Right cardiac atrium (tissue), 5 donors: ENCODE measurements at regions not wholly inside any gene's neighbourhood (a gene's known extent, or its start where the extent isn't known, plus 50 kb on each side); places are given as distances from the start of the nearest gene placed in this dataset.

Experiments used
- ATAC-seq, 2 donors: fragments of 200-7000 bp; cut with Tn5 transposase; one replicate each; pipeline versions ENCODE4 v1.8.0 to v1.9.1; 2020; ENCODE audit warnings: moderate library complexity in 2 of 2, mild to moderate bottlenecking in 1 of 2
- DNase-seq, 3 donors: peaks; one replicate each; pipeline ENCODE4 v3.0.0-alpha.2; 2020
- H3K27ac ChIP-seq: one replicate; pipeline ENCODE4 v1.5.1; 2013; ENCODE audit warnings: mild to moderate bottlenecking, low read length, control low read depth, moderate library complexity
- H3K27me3 ChIP-seq: one replicate; pipeline ENCODE4 v1.6.1; 2013; ENCODE audit not compliant: control insufficient read depth, insufficient read depth
- H3K4me1 ChIP-seq: one replicate; pipeline ENCODE4 v1.6.1; 2013; ENCODE audit warnings: low read length; ENCODE audit not compliant: control insufficient read depth, insufficient read depth
- H3K4me3 ChIP-seq: one replicate; pipeline ENCODE4 v1.5.1; 2013; ENCODE audit warnings: low read length, control low read depth
- H3K9me3 ChIP-seq: one replicate; pipeline ENCODE4 v1.6.1; 2013; ENCODE audit warnings: low read length; ENCODE audit not compliant: control insufficient read depth
- WGBS: extraction: QIAGEN DNeasy Blood & Tissue Kit; methylation state at CpG from one replicate; pipeline ENCODE4 v1.1.7; 2013; 5-methylcytosine and 5-hydroxymethylcytosine counted together
- intact Hi-C, 4 donors: fragments of 100-400 bp; cut with DNase I; formaldehyde crosslinking; loops; one replicate each; pipeline versions ENCODE4 v1.11.0 to v1.14.0; 2022 to 2023
- donor health status: healthy with polysubstance abuse.
- donor health status: DM: no; HTN: yes; CAD: no.
- donor health status: DM: no; HTN: no; CAD: no.
- donor health status: DM: no; HTN: yes; CAD: no; lungs with severe emphysema.
- donor health status: DM: yes; HTN: yes; CAD: no.

- H3K4me1 ChIP-seq = no peaks in the 10 kb centered on the region
- no peak for ATAC-seq
- intact Hi-C loops = no loop called here
Observed at GRCh38 chr1:98422816-98423215, 238.7 kb upstream of the SNX7 start.

GRCh38 chr1:98421085-98421435, 240.5 kb upstream of the SNX7 start:
- DNase-seq (no peak), ATAC-seq (no peak)
- no peak overlapping the region for H3K27ac ChIP-seq
- 73% methylated on average over 2 of the region's 2 CpGs for WGBS
- no peak overlapping the region for H3K4me3 ChIP-seq
- no peaks in the 10 kb centered on the region for H3K4me1 ChIP-seq
- no peaks in the 10 kb centered on the region for H3K9me3 ChIP-seq
- intact Hi-C loops = no loop called here
- no peaks in the 10 kb centered on the region for H3K27me3 ChIP-seq

More at GRCh38 chr1:98422816-98423215, 238.7 kb upstream of the SNX7 start:
- H3K4me3 ChIP-seq = no peak overlapping the region
- no peaks in the 10 kb centered on the region for H3K27me3 ChIP-seq
- 79% methylated on average over 2 of the region's 2 CpGs for WGBS
- H3K27ac ChIP-seq = no peak overlapping the region
- no peaks in the 10 kb centered on the region for H3K9me3 ChIP-seq
- DNase-seq = no peak

DNA sequence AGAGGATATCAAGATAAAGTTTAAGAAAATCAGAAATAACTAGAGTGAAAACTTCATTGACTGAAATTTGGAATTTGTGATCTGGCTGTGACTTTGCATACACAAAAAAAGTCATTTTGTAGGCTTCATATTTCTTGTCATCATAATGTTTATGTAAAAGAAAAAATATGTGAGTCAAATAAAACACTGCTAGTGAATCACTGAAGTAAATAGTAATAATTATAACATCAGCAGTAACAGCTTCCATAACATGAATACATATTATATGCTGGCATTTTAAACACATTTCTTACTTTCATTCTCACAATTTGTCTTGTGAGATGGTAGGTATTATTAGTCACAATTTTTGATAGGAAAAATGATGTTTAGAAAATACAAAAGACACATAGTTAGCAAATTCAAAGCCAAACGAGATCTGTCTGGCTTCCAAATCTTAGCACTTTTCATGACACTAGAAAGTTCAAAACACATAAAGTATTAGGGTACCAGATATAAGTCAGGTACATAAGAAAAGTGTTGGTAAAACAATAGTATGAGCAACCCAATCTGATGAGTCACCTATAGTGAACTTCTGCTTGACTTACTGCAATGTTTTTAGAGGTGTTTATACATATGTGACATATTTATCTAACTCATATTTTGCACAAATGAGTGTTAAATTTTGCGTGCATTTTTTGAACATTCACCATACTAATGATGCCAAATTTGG, 241.0 kb upstream of the SNX7 start:
- no peak overlapping the region for H3K27ac ChIP-seq
- no peaks in the 10 kb centered on the region for H3K9me3 ChIP-seq
- 26% methylated on average over 2 of the region's 2 CpGs for WGBS
- ATAC-seq (no peak), DNase-seq (no peak)
- intact Hi-C loops = no loop called here
- no peak overlapping the region for H3K4me3 ChIP-seq
- no peaks in the 10 kb centered on the region for H3K27me3 ChIP-seq
- H3K4me1 ChIP-seq = no peaks in the 10 kb centered on the region

GRCh38 chr1:98417820-98418219, 243.7 kb upstream of the SNX7 start:
- ATAC-seq = no peak
- WGBS = 87% methylated on average over 2 of the region's 2 CpGs

GRCh38 chr1:98410082-98410481, 251.4 kb upstream of the SNX7 start:
- Histone ChIP-seq H3K27ac (no peak overlapping the region), H3K9me3 (no peaks in the 10 kb centered on the region), H3K4me1 (no peaks in the 10 kb centered on the region), H3K4me3 (no peak overlapping the region), H3K27me3 (no peaks in the 10 kb centered on the region)
- DNase-seq = no peak
- no peak for ATAC-seq
- WGBS = 94% methylated on average over 1 of the region's 1 CpG
- intact Hi-C loops = no loop called here

More at GRCh38 chr1:98417820-98418219, 243.7 kb upstream of the SNX7 start:
- Histone ChIP-seq H3K27ac (no peak overlapping the region), H3K4me1 (no peaks in the 10 kb centered on the region), H3K9me3 (no peaks in the 10 kb centered on the region), H3K27me3 (no peaks in the 10 kb centered on the region), H3K4me3 (no peak overlapping the region)
- intact Hi-C loops = no loop called here
- no peak for DNase-seq

GRCh38 chr1:98406352-98407088, 255.0 kb upstream of the SNX7 start:
- WGBS = 91% methylated on average over 1 of the region's 1 CpG
- Histone ChIP-seq H3K4me1 (no peaks in the 10 kb centered on the region), H3K4me3 (no peak overlapping the region), H3K9me3 (no peaks in the 10 kb centered on the region), H3K27ac (no peak overlapping the region), H3K27me3 (no peaks in the 10 kb centered on the region)
- intact Hi-C loops = no loop called here
- no peak for ATAC-seq
- DNase-seq = no peak

DNA sequence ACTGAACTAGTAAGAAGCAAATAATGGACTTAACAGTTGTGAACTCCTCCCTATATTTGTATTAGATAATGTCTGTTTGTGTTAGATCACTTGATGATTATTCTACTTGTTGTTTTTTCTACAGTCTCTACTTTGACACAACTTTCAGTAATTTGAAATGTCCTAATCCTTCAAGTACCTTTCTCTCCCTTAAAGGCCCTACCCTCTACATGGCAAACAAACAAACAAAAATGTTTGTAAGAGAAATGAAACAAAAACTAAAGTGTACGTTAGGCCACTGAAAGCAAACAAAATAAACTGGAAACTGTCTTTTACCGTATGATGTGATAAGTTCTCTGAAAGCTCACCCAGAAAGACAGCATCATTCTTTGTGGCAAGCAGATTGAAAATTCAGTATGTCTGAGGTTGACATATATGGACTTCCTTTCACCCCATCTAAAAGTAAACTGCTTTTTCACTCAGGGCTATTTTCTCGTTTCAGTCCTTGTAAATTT, 255.9 kb upstream of the SNX7 start:
- no peaks in the 10 kb centered on the region for H3K27me3 ChIP-seq
- no peaks in the 10 kb centered on the region for H3K9me3 ChIP-seq
- ATAC-seq = no peak
- DNase-seq = no peak
- no peaks in the 10 kb centered on the region for H3K4me1 ChIP-seq
- 41% methylated on average over 3 of the region's 3 CpGs for WGBS
- no peak overlapping the region for H3K27ac ChIP-seq
- intact Hi-C loops = no loop called here
- H3K4me3 ChIP-seq = no peak overlapping the region

DNA sequence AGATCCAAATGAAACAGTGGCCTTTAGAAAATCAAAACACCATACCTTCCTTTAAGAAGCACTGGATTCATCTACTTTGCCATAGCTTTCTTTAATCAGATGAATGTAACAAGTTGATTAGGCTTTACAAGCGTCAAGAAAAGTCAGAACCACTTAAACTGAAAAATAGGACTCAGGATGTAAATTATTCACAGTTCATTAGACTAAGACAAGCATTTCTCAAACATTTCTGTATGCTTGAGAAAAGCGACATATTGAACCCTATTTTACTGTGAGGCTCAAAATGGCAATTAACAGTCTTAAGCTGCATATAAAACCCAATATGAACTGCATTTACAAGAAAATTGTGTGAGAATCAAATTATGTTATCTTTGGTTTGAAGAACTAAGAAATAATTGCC, 256.7 kb upstream of the SNX7 start:
- no peaks in the 10 kb centered on the region for H3K9me3 ChIP-seq
- 89% methylated on average over 2 of the region's 2 CpGs for WGBS
- intact Hi-C loops = no loop called here

DNA sequence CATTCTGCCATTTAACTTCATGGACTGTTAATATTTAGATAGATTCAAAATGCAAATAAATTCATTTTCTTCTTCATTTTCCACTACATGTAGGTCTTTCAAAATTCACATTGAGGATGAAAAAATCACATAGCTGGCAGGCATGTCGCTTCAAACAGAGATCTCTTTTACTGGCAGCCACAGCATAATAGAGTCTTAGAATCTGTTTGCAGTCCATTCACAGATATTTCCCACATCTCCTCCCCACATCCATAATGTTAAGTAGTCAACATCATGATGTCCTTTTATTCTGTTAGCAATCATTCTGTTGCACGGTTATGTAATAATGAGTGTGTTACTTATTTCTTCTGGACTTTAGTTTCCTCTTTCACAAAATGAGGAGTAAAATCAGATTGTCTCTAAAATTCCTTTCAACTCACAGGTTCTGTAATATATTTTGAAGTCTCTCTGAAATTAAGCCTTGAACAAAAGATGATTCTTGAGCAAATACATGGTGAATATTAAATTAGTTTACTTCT, 257.5 kb upstream of the SNX7 start:
- H3K4me1 ChIP-seq = no peaks in the 10 kb centered on the region
- 65% methylated on average over 2 of the region's 2 CpGs for WGBS
- H3K4me3 ChIP-seq = no peak overlapping the region
- ATAC-seq (no peak), DNase-seq (no peak)
- no peaks in the 10 kb centered on the region for H3K9me3 ChIP-seq
- H3K27ac ChIP-seq = no peak overlapping the region
- intact Hi-C loops = no loop called here
- no peaks in the 10 kb centered on the region for H3K27me3 ChIP-seq

More for the DNA sequence above, 256.7 kb upstream of the SNX7 start:
- Histone ChIP-seq H3K27me3 (no peaks in the 10 kb centered on the region), H3K4me1 (no peaks in the 10 kb centered on the region), H3K4me3 (no peak overlapping the region), H3K27ac (no peak overlapping the region)
- DNase-seq = no peak
- no peak for ATAC-seq

DNA sequence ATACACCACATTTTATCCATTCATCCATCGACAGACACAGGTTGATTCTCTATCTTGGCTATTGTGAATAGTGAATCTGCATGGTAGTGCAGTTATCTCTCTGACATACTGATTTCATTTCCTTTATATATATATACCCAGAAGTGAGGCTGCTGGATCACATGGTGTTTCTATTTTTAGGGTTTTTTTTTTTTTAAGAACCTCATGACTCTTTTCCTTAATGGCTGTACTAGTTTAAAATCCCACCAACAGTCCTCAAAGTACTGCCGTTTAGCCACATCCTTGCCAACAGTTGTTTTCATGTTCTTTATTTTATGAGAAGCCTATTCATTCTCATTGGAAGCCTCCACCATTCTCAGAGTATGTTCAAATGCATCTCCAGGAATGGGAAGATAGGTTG, 258.7 kb upstream of the SNX7 start:
- intact Hi-C loops = no loop called here
- no peaks in the 10 kb centered on the region for H3K27me3 ChIP-seq
- no peak overlapping the region for H3K4me3 ChIP-seq
- H3K9me3 ChIP-seq = no peaks in the 10 kb centered on the region
- H3K27ac ChIP-seq = no peak overlapping the region
- ATAC-seq (no peak), DNase-seq (no peak)
- WGBS = 35% methylated on average over 2 of the region's 2 CpGs
- no peaks in the 10 kb centered on the region for H3K4me1 ChIP-seq

DNA sequence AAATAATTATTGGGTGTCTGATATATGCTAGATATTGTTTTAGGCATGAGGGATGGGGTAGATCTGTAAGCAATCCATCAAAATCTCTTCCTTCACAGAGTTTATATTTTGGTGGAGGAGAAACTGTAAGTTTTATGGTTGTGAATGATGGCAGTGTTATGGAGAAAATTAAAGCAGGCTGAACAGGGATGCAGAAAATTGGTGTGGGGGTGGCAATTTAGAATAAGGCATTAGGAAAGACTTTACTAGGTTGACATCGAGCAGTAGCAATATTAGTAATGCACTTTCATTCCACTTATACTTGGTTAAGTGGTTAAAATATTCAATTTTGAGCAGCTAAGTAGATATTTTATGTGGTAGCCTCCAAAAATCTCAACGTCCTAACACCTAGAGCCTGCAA, 261.1 kb upstream of the SNX7 start:
- no peak for DNase-seq
- intact Hi-C loops = no loop called here
- Histone ChIP-seq H3K27ac (no peak overlapping the region), H3K27me3 (no peaks in the 10 kb centered on the region), H3K4me3 (no peak overlapping the region), H3K9me3 (no peaks in the 10 kb centered on the region), H3K4me1 (no peaks in the 10 kb centered on the region)
- no peak for ATAC-seq
- 83% methylated on average over 2 of the region's 2 CpGs for WGBS
